ENCODE measurements at regions not wholly inside any gene's neighbourhood (a gene's known extent, or its start where the extent isn't known, plus 50 kb on each side); places are given as distances from the start of the nearest gene placed in this dataset.

GRCh38 chr5:32506799-32507198, 62.3 kb upstream of the ZFR start:
- TF ChIP-seq, protein P1, sequence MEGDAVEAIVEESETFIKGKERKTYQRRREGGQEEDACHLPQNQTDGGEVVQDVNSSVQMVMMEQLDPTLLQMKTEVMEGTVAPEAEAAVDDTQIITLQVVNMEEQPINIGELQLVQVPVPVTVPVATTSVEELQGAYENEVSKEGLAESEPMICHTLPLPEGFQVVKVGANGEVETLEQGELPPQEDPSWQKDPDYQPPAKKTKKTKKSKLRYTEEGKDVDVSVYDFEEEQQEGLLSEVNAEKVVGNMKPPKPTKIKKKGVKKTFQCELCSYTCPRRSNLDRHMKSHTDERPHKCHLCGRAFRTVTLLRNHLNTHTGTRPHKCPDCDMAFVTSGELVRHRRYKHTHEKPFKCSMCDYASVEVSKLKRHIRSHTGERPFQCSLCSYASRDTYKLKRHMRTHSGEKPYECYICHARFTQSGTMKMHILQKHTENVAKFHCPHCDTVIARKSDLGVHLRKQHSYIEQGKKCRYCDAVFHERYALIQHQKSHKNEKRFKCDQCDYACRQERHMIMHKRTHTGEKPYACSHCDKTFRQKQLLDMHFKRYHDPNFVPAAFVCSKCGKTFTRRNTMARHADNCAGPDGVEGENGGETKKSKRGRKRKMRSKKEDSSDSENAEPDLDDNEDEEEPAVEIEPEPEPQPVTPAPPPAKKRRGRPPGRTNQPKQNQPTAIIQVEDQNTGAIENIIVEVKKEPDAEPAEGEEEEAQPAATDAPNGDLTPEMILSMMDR (IDR thresholded peaks at IDR 0.05; ENCODE audit: low read depth, low read length, missing input control), result no peak
- TF ChIP-seq FOXA2 (IDR thresholded peaks at IDR 0.05) (no peak), SP1 (IDR thresholded peaks at IDR 0.05) (no peak), YY1 (IDR thresholded peaks at IDR 0.05) (no peak), RAD21 (IDR thresholded peaks at IDR 0.05) (no peak), MAX (IDR thresholded peaks at IDR 0.05) (no peak), ATF3 (IDR thresholded peaks at IDR 0.05) (no peak), REST (IDR thresholded peaks at IDR 0.05) (no peak), FOXA1 (IDR thresholded peaks at IDR 0.05) (no peak), EGR1 (IDR thresholded peaks at IDR 0.05; ENCODE audit: low read depth in 2 of 2) (no peak), NR2F2 (IDR thresholded peaks at IDR 0.05) (no peak), HNF4A (conservative IDR thresholded peaks at IDR 0.05) (no peak), JUND (IDR thresholded peaks at IDR 0.05) (no peak), HNF4G (IDR thresholded peaks at IDR 0.05) (no peak), TAF1 (conservative IDR thresholded peaks at IDR 0.05) (no peak), GABPA (IDR thresholded peaks at IDR 0.05 in 1 of 2, conservative IDR thresholded peaks at IDR 0.05 in 1 of 2) (no peak), RXRA (IDR thresholded peaks at IDR 0.05) (no peak)
- TF ChIP-seq, protein P2, sequence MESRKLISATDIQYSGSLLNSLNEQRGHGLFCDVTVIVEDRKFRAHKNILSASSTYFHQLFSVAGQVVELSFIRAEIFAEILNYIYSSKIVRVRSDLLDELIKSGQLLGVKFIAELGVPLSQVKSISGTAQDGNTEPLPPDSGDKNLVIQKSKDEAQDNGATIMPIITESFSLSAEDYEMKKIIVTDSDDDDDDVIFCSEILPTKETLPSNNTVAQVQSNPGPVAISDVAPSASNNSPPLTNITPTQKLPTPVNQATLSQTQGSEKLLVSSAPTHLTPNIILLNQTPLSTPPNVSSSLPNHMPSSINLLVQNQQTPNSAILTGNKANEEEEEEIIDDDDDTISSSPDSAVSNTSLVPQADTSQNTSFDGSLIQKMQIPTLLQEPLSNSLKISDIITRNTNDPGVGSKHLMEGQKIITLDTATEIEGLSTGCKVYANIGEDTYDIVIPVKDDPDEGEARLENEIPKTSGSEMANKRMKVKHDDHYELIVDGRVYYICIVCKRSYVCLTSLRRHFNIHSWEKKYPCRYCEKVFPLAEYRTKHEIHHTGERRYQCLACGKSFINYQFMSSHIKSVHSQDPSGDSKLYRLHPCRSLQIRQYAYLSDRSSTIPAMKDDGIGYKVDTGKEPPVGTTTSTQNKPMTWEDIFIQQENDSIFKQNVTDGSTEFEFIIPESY (IDR thresholded peaks at IDR 0.05), result no peak
- no peak overlapping the region for H3K27ac ChIP-seq (ENCODE audit: low read depth in 1 of 2, low read length in 2 of 2)
- no peak for DNase-seq (ENCODE audit: low spot score)
- no peaks in the 10 kb centered on the region for H3K4me1 ChIP-seq (ENCODE audit: control insufficient read depth in 4 of 4, insufficient read depth in 4 of 4, low read length in 3 of 4)
- H3K9me3 ChIP-seq (ENCODE audit: control insufficient read depth in 4 of 4, low read length in 3 of 4), result no peaks in the 10 kb centered on the region
- H3K36me3 ChIP-seq (ENCODE audit: control insufficient read depth in 4 of 4, insufficient read depth in 3 of 4, low read depth in 1 of 4, low read length in 3 of 4), result no peaks in the 10 kb centered on the region
- no peak overlapping the region for H3K4me3 ChIP-seq (ENCODE audit: low read depth in 1 of 3, low read length in 3 of 3)
- WGBS, result 54% methylated on average over 1 of the region's 1 CpG
- no peak overlapping the region for H3K9ac ChIP-seq (ENCODE audit: low read depth in 1 of 2, low read length in 2 of 2)
- no peaks in the 10 kb centered on the region for H3K27me3 ChIP-seq (ENCODE audit: control insufficient read depth in 4 of 4, insufficient read depth in 4 of 4, low read length in 3 of 4)

Data from liver (tissue), 8 donors.